ENCODE measurements at regions not wholly inside any gene's neighbourhood (a gene's known extent, or its start where the extent isn't known, plus 50 kb on each side); places are given as distances from the start of the nearest gene placed in this dataset.

DNA sequence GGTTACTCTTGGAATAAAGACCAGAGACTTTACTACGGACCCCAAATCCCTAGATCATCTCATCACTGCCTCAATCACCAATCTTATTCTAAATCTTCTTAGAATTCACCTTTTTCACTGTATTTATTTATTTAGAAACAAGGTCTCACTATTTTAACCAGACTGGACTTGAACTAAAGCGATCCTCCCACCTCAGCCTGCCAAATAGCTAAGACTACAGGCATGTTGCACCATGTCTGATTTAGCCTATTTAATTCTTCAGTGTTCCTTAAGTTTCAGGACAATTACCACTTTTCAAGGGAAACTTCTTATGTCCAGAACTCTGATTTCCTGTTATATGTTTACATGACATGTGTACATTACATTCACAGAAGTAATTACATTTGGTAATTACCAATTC lies 238.0 kb upstream of the COL8A1 start:
- TF ChIP-seq POLR2A (IDR thresholded peaks at IDR 0.05) (no peak), CTCF (IDR thresholded peaks at IDR 0.05) (no peak)

Data from uterus (tissue), 2 donors.